HG02884 (cell line): ENCODE measurements at regions not wholly inside any gene's neighbourhood (a gene's known extent, or its start where the extent isn't known, plus 50 kb on each side); places are given as distances from the start of the nearest gene placed in this dataset.
"Not testable (repeated sequence)": the region's sequence is repeated elsewhere in the genome, so short reads cannot be mapped to it uniquely, and the experiment has no call there.

Experiments used
- ATAC-seq: cut with Tn5 transposase; IDR thresholded peaks from one replicate; pipeline ENCODE4 v1.9.1; 2021; ENCODE audit warnings: mild to moderate bottlenecking, moderate library complexity; ENCODE audit not compliant: unreplicated experiment

- no peak for ATAC-seq
Measured at GRCh38 chr21:28723646-28724045, 269.0 kb downstream of the LTN1 start.

- ATAC-seq, result no peak
Measured at GRCh38 chr21:28719723-28720122, 273.0 kb downstream of the LTN1 start.

- no peak for ATAC-seq
Measured at GRCh38 chr21:28714777-28715464, 277.8 kb downstream of the LTN1 start.

- no peak for ATAC-seq
Measured at GRCh38 chr21:28712411-28712810, 280.3 kb downstream of the LTN1 start.

GRCh38 chr21:28705616-28706015 is 287.1 kb downstream of the LTN1 start:
- no peak for ATAC-seq

- no peak for ATAC-seq
Measured at GRCh38 chr21:28704746-28705145, 287.9 kb downstream of the LTN1 start.

- no peak for ATAC-seq
Measured at GRCh38 chr21:28703861-28704260, 288.8 kb downstream of the LTN1 start.

- ATAC-seq, result no peak
Measured at GRCh38 chr21:28699596-28700259, 292.9 kb downstream of the LTN1 start.

- ATAC-seq, result no peak
Measured at GRCh38 chr21:28699186-28699585, 293.5 kb downstream of the LTN1 start.

GRCh38 chr21:28696844-28697410 is 295.8 kb downstream of the LTN1 start:
- ATAC-seq, result no peak

- no peak for ATAC-seq
Measured at GRCh38 chr21:28693476-28693875, 299.2 kb downstream of the LTN1 start.

- ATAC-seq, result no peak
Measured at GRCh38 chr21:28690196-28690595, 302.5 kb downstream of the LTN1 start.

- ATAC-seq, result no peak
Measured at GRCh38 chr21:28688381-28688780, 304.3 kb downstream of the LTN1 start.

GRCh38 chr21:28687586-28687985 is 305.1 kb downstream of the LTN1 start:
- ATAC-seq, result no peak

- no peak for ATAC-seq
Measured at GRCh38 chr21:28683982-28684752, 308.5 kb downstream of the LTN1 start.

GRCh38 chr21:28682884-28683283 is 309.8 kb downstream of the LTN1 start:
- not testable (repeated sequence) for ATAC-seq

- ATAC-seq, result not testable (repeated sequence)
Measured at GRCh38 chr21:28677096-28677495, 315.6 kb downstream of the LTN1 start.

GRCh38 chr21:28675331-28676041 is 317.2 kb downstream of the LTN1 start:
- ATAC-seq, result no peak

- no peak for ATAC-seq
Measured at GRCh38 chr21:28674763-28675162, 317.9 kb downstream of the LTN1 start.

- no peak for ATAC-seq
Measured at GRCh38 chr21:28671549-28672195, 321.0 kb downstream of the LTN1 start.
